HepG2 (cell line): ENCODE measurements at regions not wholly inside any gene's neighbourhood (a gene's known extent, or its start where the extent isn't known, plus 50 kb on each side); places are given as distances from the start of the nearest gene placed in this dataset.

Source experiments
- ATAC-seq: fragments of 200-7000 bp; cut with Tn5 transposase; 3 replicates; pipeline ENCODE4 v1.9.1; 2020; ENCODE audit warnings: mild to moderate bottlenecking, moderate library complexity
- BruUV-seq: library from RNA; stranded (reverse); fragments of 400-500 nt; replicated peaks from 2 replicates; lab custom pipeline; 2021; lab: Mats Ljungman, UMichigan
- CTCF ChIA-PET: fragments of 300-600 bp; formaldehyde crosslinking; extraction: SDS; loops from one replicate; lab custom pipeline; 2021; ENCODE audit warnings: low total read pairs, inconsistent platforms, low intra/inter-chr PET ratio; lab: Yijun Ruan, JAX
- POLR2A ChIA-PET: fragments of 350-600 bp; sonication (Branson Sonifier 250); formaldehyde crosslinking; loops from one replicate; lab custom pipeline; 2020; ENCODE audit warnings: antibody characterized with exemption, inconsistent platforms; lab: Yijun Ruan, JAX
- DNase-seq: peaks from one replicate; pipeline ENCODE4 v3.0.0-alpha.2; 2015; ENCODE audit warnings: low spot score
- FAIRE-seq: peaks from 3 replicates; lab custom pipeline; 2011; peaks lifted over from hg19 to GRCh38; lab: Jason Lieb, UNC
- H2AFZ ChIP-seq: one replicate; pipeline ENCODE4 v1.6.1; 2011; ENCODE audit warnings: low read length, inconsistent platforms
- H3K27ac ChIP-seq: fragments of 300-600 bp; 3 replicates; pipeline ENCODE4 v1.8.0; 2011; ENCODE audit warnings: mixed run types, mild to moderate bottlenecking, mixed read lengths, low read length, inconsistent platforms; ENCODE audit not compliant: insufficient read depth; ENCODE audit errors: extremely low read length
- H3K27me3 ChIP-seq, 2 experiments: fragments of 200-600 bp in 1 of 2; 2 replicates in 1 of 2; 3 replicates in 1 of 2; pipeline versions ENCODE4 v1.6.0 to v1.8.0; 2011; ENCODE audit warnings: low read length in 2 of 2, mild to moderate bottlenecking in 2 of 2, moderate library complexity in 2 of 2, inconsistent platforms in 1 of 2; ENCODE audit not compliant: insufficient read depth in 2 of 2, control insufficient read depth in 1 of 2
- H3K36me3 ChIP-seq, 2 experiments: fragments of 200-600 bp in 1 of 2; replicated peaks in 1 of 2; 2 replicates in 1 of 2; 3 replicates in 1 of 2; pipeline versions ENCODE4 v1.5.1 to v1.8.0; 2011; ENCODE audit warnings: low read length in 2 of 2, inconsistent platforms in 1 of 2; ENCODE audit not compliant: insufficient read depth in 2 of 2, control insufficient read depth in 1 of 2
- H3K4me1 ChIP-seq: 2 replicates; pipeline ENCODE4 v1.5.1; 2012; ENCODE audit warnings: low read length, inconsistent platforms; ENCODE audit not compliant: insufficient read depth
- H3K4me2 ChIP-seq: 2 replicates; pipeline ENCODE4 v1.6.0; 2011; ENCODE audit warnings: low read depth, low read length, inconsistent platforms
- H3K4me3 ChIP-seq, 3 experiments: fragments of 200-600 bp in 1 of 3; sonication (generic), shearing (Covaris generic) in 1 of 3; replicated peaks in 1 of 3; 2 replicates each; pipeline ENCODE4 v1.5.1; 2011 to 2016; ENCODE audit warnings: low read length in 3 of 3, inconsistent platforms in 2 of 3, low read depth in 2 of 3, mild to moderate bottlenecking in 2 of 3, control low read depth in 1 of 3, mixed read lengths in 1 of 3; ENCODE audit not compliant: insufficient read depth in 1 of 3
- H3K79me2 ChIP-seq: one replicate; pipeline ENCODE4 v1.6.1; 2011; ENCODE audit warnings: low read length, inconsistent platforms; ENCODE audit not compliant: insufficient read depth
- H3K9ac ChIP-seq: 2 replicates; pipeline ENCODE4 v1.6.0; 2011; ENCODE audit warnings: mild to moderate bottlenecking, low read depth, low read length, inconsistent platforms; ENCODE audit not compliant: insufficient read depth
- H3K9me3 ChIP-seq: 2 replicates; pipeline ENCODE4 v1.5.1; 2012; ENCODE audit warnings: mild to moderate bottlenecking, low read length
- H4K20me1 ChIP-seq: 2 replicates; pipeline ENCODE4 v1.6.0; 2011; ENCODE audit warnings: inconsistent platforms, mild to moderate bottlenecking, low read length, moderate library complexity; ENCODE audit not compliant: insufficient read depth
- CBX1 ChIP-seq: IDR thresholded peaks from one replicate; pipeline ENCODE4 v1.6.1; 2016; ENCODE audit warnings: antibody characterized with exemption, low read depth
- CEBPB ChIP-seq: IDR thresholded peaks from 2 replicates; pipeline ENCODE4 v1.6.1; 2011; ENCODE audit warnings: low read depth, low read length, improper control_type of control experiment, borderline replicate concordance
- FOXA1 ChIP-seq, 2 experiments: fragments of 450-650 bp in 1 of 2; sonication (generic) in 1 of 2; formaldehyde crosslinking in 1 of 2; IDR thresholded peaks; 2 replicates each; pipeline versions ENCODE4 v1.4.0 to v1.6.1; 2016 to 2020; ENCODE audit warnings: missing genetic modification reagents in 1 of 2
- MLX ChIP-seq: IDR thresholded peaks from 2 replicates; pipeline ENCODE4 v1.6.1; 2016
- NRL ChIP-seq: sonication (generic); formaldehyde crosslinking; IDR thresholded peaks from 2 replicates; pipeline ENCODE4 v1.5.0; 2020; ENCODE audit warnings: missing genetic modification reagents, mild to moderate bottlenecking, moderate library complexity, borderline replicate concordance
- PAXIP1 ChIP-seq: sonication (generic); formaldehyde crosslinking; conservative IDR thresholded peaks from 2 replicates; pipeline ENCODE4 v1.4.0; 2020; ENCODE audit warnings: mild to moderate bottlenecking, missing genetic modification reagents, moderate library complexity
- RBAK ChIP-seq: sonication (generic); formaldehyde crosslinking; IDR thresholded peaks from 2 replicates; pipeline ENCODE4 v1.5.1; 2020; ENCODE audit warnings: mild to moderate bottlenecking, missing genetic modification reagents
- SP1 ChIP-seq, 2 experiments: fragments of 450-650 bp in 1 of 2; sonication (generic) in 1 of 2; formaldehyde crosslinking in 1 of 2; IDR thresholded peaks; 2 replicates each; pipeline versions ENCODE4 v1.4.0 to v1.6.1; 2016 to 2020; ENCODE audit warnings: missing genetic modification reagents in 1 of 2
- ZFP37 ChIP-seq: sonication (generic); formaldehyde crosslinking; IDR thresholded peaks from 2 replicates; pipeline ENCODE4 v1.4.0; 2020; ENCODE audit warnings: missing genetic modification reagents, borderline replicate concordance
- ZFP41 ChIP-seq: sonication (generic); formaldehyde crosslinking; IDR thresholded peaks from 2 replicates; pipeline ENCODE4 v1.4.0; 2020; ENCODE audit warnings: mild to moderate bottlenecking, missing genetic modification reagents, borderline replicate concordance
- ZKSCAN1 ChIP-seq: fragments of 150-350 bp; IDR thresholded peaks from 2 replicates; pipeline ENCODE4 v1.6.1; 2014; ENCODE audit warnings: low read length
- ZNF12 ChIP-seq: sonication (generic); formaldehyde crosslinking; IDR thresholded peaks from 2 replicates; pipeline ENCODE4 v1.5.0; 2020; ENCODE audit warnings: missing genetic modification reagents
- ZSCAN20 ChIP-seq: sonication (generic); formaldehyde crosslinking; IDR thresholded peaks from 2 replicates; pipeline ENCODE4 v1.4.0; 2020; ENCODE audit warnings: missing genetic modification reagents, mild to moderate bottlenecking, borderline replicate concordance
- WGBS: methylation state at CpG from one replicate; pipeline ENCODE4 v1.1.6; 2017; ENCODE audit warnings: low lambda C conversion rate; 5-methylcytosine and 5-hydroxymethylcytosine counted together
- in situ Hi-C: cut with HindIII; loops from 2 replicates; pipeline ENCODE4 v1.10.0; 2017; ENCODE audit warnings: low pct_unique_long_range_greater_than_20kb; ENCODE audit not compliant: extremely low pct_ligation_motif_present
- intact Hi-C: fragments of 100-400 bp; cut with micrococcal nuclease; formaldehyde crosslinking; loops from one replicate; pipeline ENCODE4 v1.10.0; 2022; ENCODE audit not compliant: unreplicated experiment

GRCh38 chr6:92564376-92564775 is 855.0 kb downstream of the EPHA7 start:
- Histone ChIP-seq H4K20me1 (no peaks in the 10 kb centered on the region), H3K4me1 (no peaks in the 10 kb centered on the region), H3K79me2 (no peaks in the 10 kb centered on the region), H3K27me3 (no peaks in the 10 kb centered on the region), H3K36me3 (no peaks in the 10 kb centered on the region), H3K4me2 (no peak overlapping the region), H3K9ac (no peak overlapping the region), H3K4me3 (no peak overlapping the region), H2AFZ (no peak overlapping the region), H3K9me3 (no peaks in the 10 kb centered on the region), H3K27ac (no peak overlapping the region)
- no peak for TF ChIP-seq ZFP37 (CRISPR knock-in tag)
- no peak for TF ChIP-seq CEBPB
- TF ChIP-seq RBAK (CRISPR knock-in tag): no peak
- no peak for TF ChIP-seq SP1 (IDR thresholded peaks at IDR 0.05)
- no peak for TF ChIP-seq SP1 (CRISPR knock-in tag; IDR thresholded peaks at IDR 0.05)
- TF ChIP-seq CBX1: no peak
- TF ChIP-seq ZKSCAN1: no peak
- BruUV-seq: no TSS peak
- ATAC-seq (no peak), DNase-seq (no peak), FAIRE-seq (no peak)
- ChIA-PET POLR2A (no interaction called here), CTCF (no interaction called here)
- in situ Hi-C loops: no loop called here
- intact Hi-C loops: no loop called here
- 2% methylated on average over 3 of the region's 3 CpGs for WGBS

GRCh38 chr6:92559611-92560010 is 859.7 kb downstream of the EPHA7 start:
- FAIRE-seq (no peak), ATAC-seq (no peak), DNase-seq (no peak)
- H3K4me2 ChIP-seq: no peak overlapping the region
- H3K9ac ChIP-seq: no peak overlapping the region
- no peak overlapping the region for H2AFZ ChIP-seq
- no peaks in the 10 kb centered on the region for H4K20me1 ChIP-seq
- H3K36me3 ChIP-seq: no peaks in the 10 kb centered on the region
- H3K4me1 ChIP-seq: no peaks in the 10 kb centered on the region
- 2% methylated on average over 5 of the region's 5 CpGs for whole genome bisulfite sequencing
- ChIA-PET POLR2A (no interaction called here), CTCF (no interaction called here)
- TF ChIP-seq ZSCAN20 (CRISPR knock-in tag): no peak
- no peak for TF ChIP-seq FOXA1 (IDR thresholded peaks at IDR 0.05)
- no peak for TF ChIP-seq FOXA1 (CRISPR knock-in tag; IDR thresholded peaks at IDR 0.05)
- no peak for TF ChIP-seq PAXIP1 (CRISPR knock-in tag)
- TF ChIP-seq ZFP41 (CRISPR knock-in tag): no peak
- TF ChIP-seq ZNF12 (CRISPR knock-in tag): no peak
- no peak for TF ChIP-seq NRL
- TF ChIP-seq MLX (CRISPR knock-in tag): no peak
- H3K27ac ChIP-seq: no peak overlapping the region
- no TSS peak for BruUV-seq
- in situ Hi-C loops: no loop called here
- H3K27me3 ChIP-seq: no peaks in the 10 kb centered on the region
- H3K9me3 ChIP-seq: no peaks in the 10 kb centered on the region
- no peaks in the 10 kb centered on the region for H3K79me2 ChIP-seq
- intact Hi-C loops: no loop called here
- H3K4me3 ChIP-seq: no peak overlapping the region
